Dendritic cell treated with granulocyte-macrophage colony-stimulating factor and Interleukin-4, amounts not matched to agents 40 ng/mL and 50 ng/mL, for 4 days (primary cell): ENCODE measurements at regions not wholly inside any gene's neighbourhood (a gene's known extent, or its start where the extent isn't known, plus 50 kb on each side); places are given as distances from the start of the nearest gene placed in this dataset.
"Not testable (repeated sequence)": the region's sequence is repeated elsewhere in the genome, so short reads cannot be mapped to it uniquely, and the experiment has no call there.

Source experiments
- H3K27ac Mint-ChIP-seq: one replicate; pipeline ENCODE4 v1.8.0; 2022; ENCODE audit warnings: mild to moderate bottlenecking, mixed read lengths
- H3K27me3 Mint-ChIP-seq: one replicate; pipeline ENCODE4 v1.8.0; 2022; ENCODE audit warnings: mild to moderate bottlenecking, mixed read lengths
- H3K36me3 Mint-ChIP-seq: one replicate; pipeline ENCODE4 v1.8.0; 2022; ENCODE audit warnings: low read depth, mixed read lengths
- H3K4me1 Mint-ChIP-seq: one replicate; pipeline ENCODE4 v1.8.0; 2022; ENCODE audit warnings: low read depth, mixed read lengths
- H3K4me3 Mint-ChIP-seq: one replicate; pipeline ENCODE4 v1.8.0; 2022; ENCODE audit warnings: mild to moderate bottlenecking, moderate library complexity, mixed read lengths
- H3K9me3 Mint-ChIP-seq: one replicate; pipeline ENCODE4 v1.8.0; 2022; ENCODE audit warnings: mixed read lengths
- intact Hi-C: fragments of 100-400 bp; cut with micrococcal nuclease; formaldehyde crosslinking; loops from one replicate; pipeline ENCODE4 v1.15.0; 2022

- peaks cover 6% of the 10 kb centered on the region for H3K4me1 Mint-ChIP-seq
- intact Hi-C loops, result no loop called here
- no peaks in the 10 kb centered on the region for H3K27me3 Mint-ChIP-seq
- no peaks in the 10 kb centered on the region for H3K36me3 Mint-ChIP-seq
- no peak overlapping the region for H3K4me3 Mint-ChIP-seq
- no peak overlapping the region for H3K27ac Mint-ChIP-seq
- no peaks in the 10 kb centered on the region for H3K9me3 Mint-ChIP-seq
These were observed 433.2 kb downstream of the CD83 start for GRCh38 chr6:14550822-14551221.

- not testable (repeated sequence) for H3K9me3 Mint-ChIP-seq
These were observed 434.0 kb downstream of the CD83 start for GRCh38 chr6:14551601-14552000.

GRCh38 chr6:14552891-14553290, 435.3 kb downstream of the CD83 start:
- Mint-ChIP-seq H3K4me1 (peaks cover 6% of the 10 kb centered on the region), H3K9me3 (no peaks in the 10 kb centered on the region), H3K27me3 (no peaks in the 10 kb centered on the region), H3K36me3 (no peaks in the 10 kb centered on the region), H3K27ac (no peak overlapping the region), H3K4me3 (no peak overlapping the region)
- intact Hi-C loops, result no loop called here

More at GRCh38 chr6:14551601-14552000, 434.0 kb downstream of the CD83 start:
- H3K36me3 Mint-ChIP-seq, H3K4me3 Mint-ChIP-seq, H3K27me3 Mint-ChIP-seq, H3K27ac Mint-ChIP-seq, H3K4me1 Mint-ChIP-seq, intact Hi-C loops: not testable (repeated sequence)

- H3K27me3 Mint-ChIP-seq, result no peaks in the 10 kb centered on the region
- H3K4me3 Mint-ChIP-seq, result no peak overlapping the region
- no peak overlapping the region for H3K27ac Mint-ChIP-seq
- H3K4me1 Mint-ChIP-seq, result peaks cover 6% of the 10 kb centered on the region
- no peaks in the 10 kb centered on the region for H3K36me3 Mint-ChIP-seq
- intact Hi-C loops, result no loop called here
- no peaks in the 10 kb centered on the region for H3K9me3 Mint-ChIP-seq
These were observed 435.9 kb downstream of the CD83 start for GRCh38 chr6:14553515-14553914.

GRCh38 chr6:14555804-14556203, 438.2 kb downstream of the CD83 start:
- Mint-ChIP-seq H3K4me1 (peaks cover 6% of the 10 kb centered on the region), H3K36me3 (no peaks in the 10 kb centered on the region), H3K27ac (no peak overlapping the region), H3K27me3 (no peaks in the 10 kb centered on the region), H3K9me3 (no peaks in the 10 kb centered on the region), H3K4me3 (no peak overlapping the region)
- intact Hi-C loops, result no loop called here

- intact Hi-C loops, result no loop called here
- no peaks in the 10 kb centered on the region for H3K27me3 Mint-ChIP-seq
- no peak overlapping the region for H3K4me3 Mint-ChIP-seq
- no peak overlapping the region for H3K27ac Mint-ChIP-seq
- H3K36me3 Mint-ChIP-seq, result no peaks in the 10 kb centered on the region
- H3K4me1 Mint-ChIP-seq, result peaks cover 5% of the 10 kb centered on the region
- peaks cover 12% of the 10 kb centered on the region for H3K9me3 Mint-ChIP-seq
These were observed 442.4 kb downstream of the CD83 start for GRCh38 chr6:14559746-14560536.

GRCh38 chr6:14561563-14561962, 444.0 kb downstream of the CD83 start:
- intact Hi-C loops, H3K4me1 Mint-ChIP-seq, H3K4me3 Mint-ChIP-seq, H3K27me3 Mint-ChIP-seq, H3K36me3 Mint-ChIP-seq, H3K27ac Mint-ChIP-seq: not testable (repeated sequence)
- H3K9me3 Mint-ChIP-seq, result peaks cover 12% of the 10 kb centered on the region

- no peak overlapping the region for H3K4me3 Mint-ChIP-seq
- peaks cover 12% of the 10 kb centered on the region for H3K9me3 Mint-ChIP-seq
- no peaks in the 10 kb centered on the region for H3K27me3 Mint-ChIP-seq
- intact Hi-C loops, result no loop called here
- H3K27ac Mint-ChIP-seq, result no peak overlapping the region
- no peaks in the 10 kb centered on the region for H3K36me3 Mint-ChIP-seq
- H3K4me1 Mint-ChIP-seq, result peaks cover 9% of the 10 kb centered on the region
These were observed 450.3 kb downstream of the CD83 start for GRCh38 chr6:14567842-14568241.

- intact Hi-C loops, result no loop called here
These were observed 451.8 kb downstream of the CD83 start for GRCh38 chr6:14569394-14569793.

GRCh38 chr6:14569874-14570273, 452.3 kb downstream of the CD83 start:
- intact Hi-C loops, H3K4me1 Mint-ChIP-seq, H3K27ac Mint-ChIP-seq, H3K9me3 Mint-ChIP-seq, H3K27me3 Mint-ChIP-seq, H3K36me3 Mint-ChIP-seq, H3K4me3 Mint-ChIP-seq: not testable (repeated sequence)

More at GRCh38 chr6:14569394-14569793, 451.8 kb downstream of the CD83 start:
- no peaks in the 10 kb centered on the region for H3K27me3 Mint-ChIP-seq
- H3K4me1 Mint-ChIP-seq, result peaks cover 9% of the 10 kb centered on the region
- H3K4me3 Mint-ChIP-seq, result no peak overlapping the region
- H3K9me3 Mint-ChIP-seq, result peaks cover 5% of the 10 kb centered on the region
- no peaks in the 10 kb centered on the region for H3K36me3 Mint-ChIP-seq
- no peak overlapping the region for H3K27ac Mint-ChIP-seq

GRCh38 chr6:14571001-14571400, 453.4 kb downstream of the CD83 start:
- no peaks in the 10 kb centered on the region for H3K36me3 Mint-ChIP-seq
- no peaks in the 10 kb centered on the region for H3K9me3 Mint-ChIP-seq
- H3K27ac Mint-ChIP-seq, result no peak overlapping the region
- no peak overlapping the region for H3K4me3 Mint-ChIP-seq
- intact Hi-C loops, result no loop called here
- peaks cover 9% of the 10 kb centered on the region for H3K4me1 Mint-ChIP-seq
- H3K27me3 Mint-ChIP-seq, result no peaks in the 10 kb centered on the region

GRCh38 chr6:14571746-14572145, 454.2 kb downstream of the CD83 start:
- intact Hi-C loops, result no loop called here
- H3K4me3 Mint-ChIP-seq, result no peak overlapping the region
- no peaks in the 10 kb centered on the region for H3K36me3 Mint-ChIP-seq
- H3K27ac Mint-ChIP-seq, result no peak overlapping the region
- no peaks in the 10 kb centered on the region for H3K9me3 Mint-ChIP-seq
- peaks cover 9% of the 10 kb centered on the region for H3K4me1 Mint-ChIP-seq
- no peaks in the 10 kb centered on the region for H3K27me3 Mint-ChIP-seq

GRCh38 chr6:14573267-14573666, 455.7 kb downstream of the CD83 start:
- H3K36me3 Mint-ChIP-seq, result no peaks in the 10 kb centered on the region

GRCh38 chr6:14573703-14574290, 456.2 kb downstream of the CD83 start:
- Mint-ChIP-seq H3K27me3 (no peaks in the 10 kb centered on the region), H3K4me3 (no peak overlapping the region), H3K4me1 (peaks cover 9% of the 10 kb centered on the region), H3K9me3 (no peaks in the 10 kb centered on the region), H3K36me3 (no peaks in the 10 kb centered on the region), H3K27ac (no peak overlapping the region)
- intact Hi-C loops, result no loop called here

More at GRCh38 chr6:14573267-14573666, 455.7 kb downstream of the CD83 start:
- intact Hi-C loops, result no loop called here
- Mint-ChIP-seq H3K27ac (no peak overlapping the region), H3K4me3 (no peak overlapping the region), H3K4me1 (peaks cover 9% of the 10 kb centered on the region), H3K9me3 (no peaks in the 10 kb centered on the region), H3K27me3 (no peaks in the 10 kb centered on the region)

- Mint-ChIP-seq H3K27ac (no peak overlapping the region), H3K9me3 (no peaks in the 10 kb centered on the region), H3K27me3 (no peaks in the 10 kb centered on the region), H3K36me3 (no peaks in the 10 kb centered on the region), H3K4me3 (no peak overlapping the region), H3K4me1 (peaks cover 3% of the 10 kb centered on the region)
- intact Hi-C loops, result no loop called here
These were observed 458.4 kb downstream of the CD83 start for GRCh38 chr6:14575961-14576360.
